AG10803 (cell line): ENCODE measurements at regions not wholly inside any gene's neighbourhood (a gene's known extent, or its start where the extent isn't known, plus 50 kb on each side); places are given as distances from the start of the nearest gene placed in this dataset.

Source experiments
- DNase-seq: peaks from one replicate; pipeline ENCODE4 v3.0.0; 2010; ENCODE audit warnings: low read depth
- H3K4me3 ChIP-seq: 2 replicates; pipeline ENCODE4 v1.5.1; 2011; ENCODE audit warnings: mild to moderate bottlenecking, low read length, control low read depth
- TF ChIP-seq, protein P1 (sequence below): conservative IDR thresholded peaks from 2 replicates; pipeline ENCODE4 v1.5.1; 2011; ENCODE audit warnings: mild to moderate bottlenecking, low read length, control low read depth, inconsistent platforms

DNA sequence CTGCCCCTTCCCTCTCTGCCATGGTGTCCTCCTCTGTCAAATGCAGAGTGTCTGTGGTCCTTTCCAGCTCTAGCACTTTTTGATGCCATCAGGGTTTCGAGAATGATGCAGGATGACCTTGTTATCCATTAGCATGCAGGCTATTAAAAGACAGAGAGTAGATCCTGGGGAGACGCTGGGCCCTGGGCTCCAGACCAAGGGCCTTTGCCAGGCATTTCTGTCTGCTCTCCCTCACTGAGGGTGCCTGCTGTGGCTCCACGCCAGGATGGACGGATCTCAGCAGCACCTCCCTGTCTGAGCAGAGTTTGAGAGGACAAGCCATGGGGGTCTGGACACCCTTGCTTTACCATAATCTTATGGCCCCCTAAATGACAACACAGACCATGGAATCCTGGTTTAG lies 110.8 kb upstream of the CD82 start:
- H3K4me3 ChIP-seq: no peak overlapping the region
- TF ChIP-seq, protein P1, sequence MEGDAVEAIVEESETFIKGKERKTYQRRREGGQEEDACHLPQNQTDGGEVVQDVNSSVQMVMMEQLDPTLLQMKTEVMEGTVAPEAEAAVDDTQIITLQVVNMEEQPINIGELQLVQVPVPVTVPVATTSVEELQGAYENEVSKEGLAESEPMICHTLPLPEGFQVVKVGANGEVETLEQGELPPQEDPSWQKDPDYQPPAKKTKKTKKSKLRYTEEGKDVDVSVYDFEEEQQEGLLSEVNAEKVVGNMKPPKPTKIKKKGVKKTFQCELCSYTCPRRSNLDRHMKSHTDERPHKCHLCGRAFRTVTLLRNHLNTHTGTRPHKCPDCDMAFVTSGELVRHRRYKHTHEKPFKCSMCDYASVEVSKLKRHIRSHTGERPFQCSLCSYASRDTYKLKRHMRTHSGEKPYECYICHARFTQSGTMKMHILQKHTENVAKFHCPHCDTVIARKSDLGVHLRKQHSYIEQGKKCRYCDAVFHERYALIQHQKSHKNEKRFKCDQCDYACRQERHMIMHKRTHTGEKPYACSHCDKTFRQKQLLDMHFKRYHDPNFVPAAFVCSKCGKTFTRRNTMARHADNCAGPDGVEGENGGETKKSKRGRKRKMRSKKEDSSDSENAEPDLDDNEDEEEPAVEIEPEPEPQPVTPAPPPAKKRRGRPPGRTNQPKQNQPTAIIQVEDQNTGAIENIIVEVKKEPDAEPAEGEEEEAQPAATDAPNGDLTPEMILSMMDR: no peak
- DNase-seq: no peak

DNA sequence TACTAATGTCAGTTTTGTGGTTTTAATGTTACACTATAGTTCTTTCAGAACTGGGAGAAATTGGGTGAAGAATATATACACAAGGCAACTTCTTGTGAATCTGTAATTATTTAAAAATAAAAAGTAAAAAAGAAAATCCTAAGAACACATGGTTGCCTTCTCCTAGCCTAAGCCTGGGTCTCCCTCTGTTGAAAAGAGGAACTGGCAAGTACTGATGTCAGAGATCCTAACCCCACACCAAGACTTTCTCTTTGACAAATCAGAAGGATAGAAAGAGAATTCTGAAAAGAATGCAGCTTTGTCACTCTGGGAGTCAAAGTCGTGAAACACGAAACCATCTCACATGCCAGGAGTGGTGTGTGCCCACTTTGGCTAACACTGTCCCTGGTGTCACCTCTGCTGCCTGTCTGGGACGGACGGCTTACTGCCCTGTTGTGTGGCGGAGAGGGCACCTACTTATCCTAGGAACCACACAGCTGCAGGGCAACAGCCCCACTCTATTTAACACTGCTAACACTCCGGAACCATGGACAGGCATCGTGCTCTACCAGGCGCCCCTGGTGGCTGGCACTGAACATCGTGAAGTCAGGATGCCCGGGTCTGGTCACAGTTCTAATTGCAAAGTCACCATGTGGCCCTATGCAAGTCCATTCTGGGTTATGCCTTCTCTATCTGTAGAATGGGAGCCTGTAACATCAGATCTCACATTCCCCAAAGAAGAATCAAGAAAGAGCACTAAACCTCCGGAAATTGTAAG lies 108.7 kb upstream of the CD82 start:
- DNase-seq: no peak
- H3K4me3 ChIP-seq: no peak overlapping the region
- TF ChIP-seq, protein P1: peak; percentile 12; the same call in 1 of the 2 replicates

DNA sequence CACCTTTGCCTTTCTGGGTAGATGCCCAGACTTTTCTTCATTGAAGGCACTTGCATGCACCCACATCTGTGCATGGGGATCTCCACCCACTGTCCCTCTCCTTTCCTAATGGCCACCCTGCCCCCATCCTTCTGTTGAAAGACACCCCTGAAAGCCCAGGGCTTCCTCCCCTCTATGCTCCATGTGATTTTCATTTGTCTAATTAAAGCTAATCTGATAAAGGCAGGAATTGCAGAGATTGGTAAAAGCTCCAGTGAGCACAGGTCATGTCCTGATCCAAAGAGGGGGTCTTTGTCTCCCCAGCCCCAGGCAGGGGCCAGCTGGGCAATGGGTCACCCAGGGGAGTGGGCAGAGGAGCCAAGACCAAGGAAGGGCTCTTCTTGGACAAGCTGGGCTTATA lies 107.6 kb upstream of the CD82 start:
- no peak for DNase-seq
- TF ChIP-seq, protein P1: no peak
- H3K4me3 ChIP-seq: no peak overlapping the region

DNA sequence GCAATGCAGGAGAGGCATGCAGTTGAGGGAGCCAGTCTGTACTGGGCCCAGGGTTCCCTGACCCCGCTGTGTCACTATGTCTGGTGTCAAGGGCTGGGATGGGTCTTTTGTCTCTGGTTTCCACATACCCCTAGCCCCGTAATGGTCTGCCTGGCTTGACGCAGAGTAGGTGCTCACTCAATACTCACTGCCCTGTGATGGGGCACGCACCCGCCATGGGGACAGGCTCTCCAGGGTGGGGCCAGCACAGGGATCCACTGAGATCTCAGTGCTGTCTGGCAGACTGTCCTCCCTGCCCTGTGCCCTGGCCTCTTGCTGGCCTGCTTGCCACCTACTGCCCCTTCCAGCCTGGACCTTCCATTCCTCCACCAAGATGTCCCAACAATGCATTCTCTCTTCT lies 101.7 kb upstream of the CD82 start:
- H3K4me3 ChIP-seq: no peak overlapping the region
- DNase-seq: no peak
- TF ChIP-seq, protein P1: no peak

DNA sequence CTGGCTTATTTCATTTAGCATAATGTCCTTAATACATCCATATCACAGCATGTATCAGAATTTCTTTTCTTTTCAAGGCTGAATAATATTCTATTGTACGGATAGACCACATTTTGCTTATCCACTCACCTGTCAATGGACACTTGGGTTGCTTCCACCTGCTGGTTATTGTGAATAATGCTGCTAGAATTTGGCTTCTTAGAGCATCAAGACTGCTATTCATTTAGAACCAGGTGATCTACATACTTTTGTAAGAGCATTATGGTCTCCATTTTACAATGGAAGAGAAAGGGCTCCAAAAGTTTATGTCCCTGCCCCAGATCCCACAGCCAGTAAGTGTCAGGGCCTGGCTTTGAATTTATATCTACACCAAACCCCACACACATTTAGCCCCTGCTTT lies 100.7 kb upstream of the CD82 start:
- TF ChIP-seq, protein P1: no peak; the same call in 1 of the 2 replicates
- no peak for DNase-seq
- no peak overlapping the region for H3K4me3 ChIP-seq

DNA sequence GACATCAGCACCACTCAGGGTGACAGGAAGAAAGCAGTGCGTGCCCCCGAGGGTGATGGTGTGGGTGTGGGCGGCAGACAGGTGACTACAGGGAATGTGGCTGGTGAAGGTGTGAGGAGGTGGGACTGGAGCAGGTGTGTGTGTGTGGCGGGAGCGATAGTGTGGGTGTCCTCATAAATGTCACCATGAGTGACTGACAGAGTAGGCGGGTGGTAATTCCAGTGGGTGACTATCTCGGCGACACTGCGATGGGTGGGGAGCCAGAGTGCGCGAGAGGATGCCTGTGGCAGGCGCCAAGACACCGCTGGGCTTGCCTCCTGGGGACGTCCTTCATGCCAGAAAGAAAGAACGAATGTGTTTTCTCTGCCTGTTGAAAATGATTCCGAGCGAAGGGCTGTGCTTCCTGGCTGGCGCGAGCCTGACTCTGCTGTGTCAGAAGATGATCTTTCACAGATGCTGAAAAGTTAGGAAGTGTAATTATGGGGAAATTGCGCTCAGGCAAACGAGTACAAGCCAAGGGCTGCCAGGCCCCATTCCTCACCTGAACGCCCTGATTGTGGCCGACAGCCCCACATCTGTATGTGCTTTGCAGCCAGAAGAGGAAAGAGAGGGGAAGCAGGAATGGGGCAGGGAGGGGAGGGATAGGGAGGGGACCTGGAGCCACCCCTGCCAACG lies 98.8 kb upstream of the CD82 start:
- TF ChIP-seq, protein P1: no peak
- DNase-seq: no peak
- H3K4me3 ChIP-seq: no peak overlapping the region

DNA sequence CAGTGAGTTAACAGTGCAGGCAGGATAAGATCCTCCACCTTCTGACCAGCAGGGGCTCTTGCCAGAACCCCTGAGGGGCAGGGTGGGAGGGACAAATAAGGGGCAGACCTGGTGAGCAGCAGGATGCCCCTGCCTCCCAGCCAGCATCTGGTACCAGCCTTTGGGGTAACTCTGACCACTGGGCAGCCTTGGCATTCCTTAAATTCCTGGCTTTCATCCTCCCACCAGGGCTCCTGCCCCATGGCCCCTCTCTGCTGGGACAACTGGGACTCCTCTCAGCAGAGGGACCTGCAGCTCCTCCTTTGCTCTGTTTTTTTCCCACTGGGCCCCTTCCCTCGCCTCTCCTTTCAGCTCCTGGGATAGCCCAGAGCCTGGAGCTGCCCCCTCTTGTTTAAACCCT lies 98.0 kb upstream of the CD82 start:
- DNase-seq: no peak
- TF ChIP-seq, protein P1: no peak
- H3K4me3 ChIP-seq: no peak overlapping the region
